HG02642 (cell line): ENCODE measurements at regions not wholly inside any gene's neighbourhood (a gene's known extent, or its start where the extent isn't known, plus 50 kb on each side); places are given as distances from the start of the nearest gene placed in this dataset.
"Not testable (repeated sequence)": the region's sequence is repeated elsewhere in the genome, so short reads cannot be mapped to it uniquely, and the experiment has no call there.

Source experiments
- ATAC-seq: cut with Tn5 transposase; IDR thresholded peaks from one replicate; pipeline ENCODE4 v1.9.1; 2021; ENCODE audit warnings: mild to moderate bottlenecking; ENCODE audit not compliant: unreplicated experiment, poor library complexity

- no peak for ATAC-seq
These were observed 1253.2 kb downstream of the EFNA5 start for GRCh38 chr5:106417566-106417965.

- ATAC-seq = no peak
These were observed 1253.6 kb downstream of the EFNA5 start for GRCh38 chr5:106417163-106417562.

GRCh38 chr5:106415541-106415940 lies 1255.2 kb downstream of the EFNA5 start:
- ATAC-seq = no peak

- no peak for ATAC-seq
These were observed 1256.4 kb downstream of the EFNA5 start for GRCh38 chr5:106414342-106414741.

GRCh38 chr5:106412606-106413005 lies 1258.1 kb downstream of the EFNA5 start:
- ATAC-seq = no peak

- ATAC-seq = no peak
These were observed 1262.2 kb downstream of the EFNA5 start for GRCh38 chr5:106408570-106408969.

GRCh38 chr5:106408141-106408540 lies 1262.6 kb downstream of the EFNA5 start:
- ATAC-seq = no peak

- no peak for ATAC-seq
These were observed 1269.2 kb downstream of the EFNA5 start for GRCh38 chr5:106401561-106401960.

GRCh38 chr5:106399391-106399790 lies 1271.3 kb downstream of the EFNA5 start:
- ATAC-seq = no peak

- no peak for ATAC-seq
These were observed 1273.0 kb downstream of the EFNA5 start for GRCh38 chr5:106397700-106398099.

GRCh38 chr5:106393276-106393675 lies 1277.5 kb downstream of the EFNA5 start:
- ATAC-seq = no peak

- ATAC-seq = no peak
These were observed 1278.0 kb downstream of the EFNA5 start for GRCh38 chr5:106392766-106393165.

- ATAC-seq = not testable (repeated sequence)
These were observed 1283.0 kb downstream of the EFNA5 start for GRCh38 chr5:106387767-106388166.

- ATAC-seq = no peak
These were observed 1284.5 kb downstream of the EFNA5 start for GRCh38 chr5:106386287-106386686.

GRCh38 chr5:106380736-106381135 lies 1290.0 kb downstream of the EFNA5 start:
- no peak for ATAC-seq

- no peak for ATAC-seq
These were observed 1294.2 kb downstream of the EFNA5 start for GRCh38 chr5:106376522-106376921.

GRCh38 chr5:106374956-106375355 lies 1295.8 kb downstream of the EFNA5 start:
- no peak for ATAC-seq

- no peak for ATAC-seq
These were observed 1302.7 kb downstream of the EFNA5 start for GRCh38 chr5:106368021-106368420.

- no peak for ATAC-seq
These were observed 1303.5 kb downstream of the EFNA5 start for GRCh38 chr5:106367281-106367680.

GRCh38 chr5:106363578-106363977 lies 1307.2 kb downstream of the EFNA5 start:
- no peak for ATAC-seq

- ATAC-seq = no peak
These were observed 1308.8 kb downstream of the EFNA5 start for GRCh38 chr5:106361905-106362304.

GRCh38 chr5:106331415-106331814 lies 1339.3 kb downstream of the EFNA5 start:
- no peak for ATAC-seq

GRCh38 chr5:106324356-106324755 lies 1346.4 kb downstream of the EFNA5 start:
- ATAC-seq = no peak
